ENCODE measurements at regions not wholly inside any gene's neighbourhood (a gene's known extent, or its start where the extent isn't known, plus 50 kb on each side); places are given as distances from the start of the nearest gene placed in this dataset.

DNA sequence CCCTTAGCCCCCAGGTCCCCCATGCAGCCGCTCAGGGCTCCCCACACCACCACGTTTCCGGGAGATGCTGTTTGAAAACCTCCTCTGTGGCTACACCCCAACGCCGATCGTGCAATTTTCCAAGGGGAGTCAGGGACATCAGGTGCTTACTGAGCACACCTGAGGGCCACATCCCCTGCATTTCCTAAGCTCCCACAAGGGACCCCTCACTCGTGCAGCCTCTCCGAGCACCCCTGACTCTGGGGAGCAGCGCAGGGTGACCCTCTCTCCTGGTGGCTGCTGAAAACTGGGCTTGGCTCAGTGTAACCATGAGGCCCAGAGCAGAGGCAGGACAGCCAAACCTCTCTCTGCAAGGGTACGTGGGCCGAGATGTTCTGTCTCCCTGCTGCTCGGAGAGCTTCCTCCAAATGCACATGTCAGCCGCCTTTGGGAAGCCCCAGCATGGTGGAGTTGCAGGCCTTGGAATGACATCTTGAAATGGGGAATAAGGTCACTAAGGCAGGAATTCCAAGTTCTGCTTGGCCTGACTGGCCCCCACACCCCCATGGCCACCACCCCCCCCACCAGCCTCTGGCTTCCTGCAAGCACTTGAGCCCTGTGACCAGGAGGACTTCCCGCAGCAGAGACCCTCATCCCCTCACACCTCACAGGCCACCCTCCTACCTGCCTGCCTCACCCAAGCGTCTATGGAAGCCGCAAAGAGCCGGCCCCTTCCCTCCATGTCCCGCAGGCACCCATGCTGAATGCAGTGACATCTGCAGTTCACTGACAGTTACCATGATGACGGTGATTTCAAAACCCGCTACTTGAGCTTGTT is 257.4 kb downstream of the BRD1 start:
- no peaks in the 10 kb centered on the region for H3K36me3 ChIP-seq
- H3K9me3 ChIP-seq: no peaks in the 10 kb centered on the region
- no peak overlapping the region for H3K4me3 ChIP-seq
- no peaks in the 10 kb centered on the region for H3K27me3 ChIP-seq (replicated peaks; ENCODE audit: insufficient read depth)
- no peak for ATAC-seq (ENCODE audit: insufficient number of reproducible peaks, low FRiP score, low read depth)
- no peak overlapping the region for H3K27ac ChIP-seq
- TF ChIP-seq CTCF (IDR thresholded peaks at IDR 0.05): no peak
- no peak for DNase-seq (ENCODE audit: low spot score)
- H3K4me1 ChIP-seq (ENCODE audit: control insufficient read depth in 1 of 2, low read depth in 2 of 2): no peaks in the 10 kb centered on the region

- no peaks in the 10 kb centered on the region for H3K9me3 ChIP-seq
- H3K36me3 ChIP-seq: no peaks in the 10 kb centered on the region
- no peak overlapping the region for H3K27ac ChIP-seq
- DNase-seq (ENCODE audit: low spot score) (no peak), ATAC-seq (ENCODE audit: insufficient number of reproducible peaks, low FRiP score, low read depth) (no peak)
- no peaks in the 10 kb centered on the region for H3K4me1 ChIP-seq (ENCODE audit: control insufficient read depth in 1 of 2, low read depth in 2 of 2)
- TF ChIP-seq CTCF (IDR thresholded peaks at IDR 0.05): no peak
- H3K4me3 ChIP-seq: no peak overlapping the region
- H3K27me3 ChIP-seq (replicated peaks; ENCODE audit: insufficient read depth): no peaks in the 10 kb centered on the region
These were observed 258.2 kb downstream of the BRD1 start for GRCh38 chr22:49569286-49570031.

GRCh38 chr22:49568751-49569285 is 258.9 kb downstream of the BRD1 start:
- DNase-seq (ENCODE audit: low spot score) (no peak), ATAC-seq (ENCODE audit: insufficient number of reproducible peaks, low FRiP score, low read depth) (no peak)
- H3K36me3 ChIP-seq: no peaks in the 10 kb centered on the region
- no peak overlapping the region for H3K4me3 ChIP-seq
- no peaks in the 10 kb centered on the region for H3K27me3 ChIP-seq (replicated peaks; ENCODE audit: insufficient read depth)
- no peak for TF ChIP-seq CTCF (IDR thresholded peaks at IDR 0.05)
- no peak overlapping the region for H3K27ac ChIP-seq
- no peaks in the 10 kb centered on the region for H3K9me3 ChIP-seq
- H3K4me1 ChIP-seq (ENCODE audit: control insufficient read depth in 1 of 2, low read depth in 2 of 2): no peaks in the 10 kb centered on the region

DNA sequence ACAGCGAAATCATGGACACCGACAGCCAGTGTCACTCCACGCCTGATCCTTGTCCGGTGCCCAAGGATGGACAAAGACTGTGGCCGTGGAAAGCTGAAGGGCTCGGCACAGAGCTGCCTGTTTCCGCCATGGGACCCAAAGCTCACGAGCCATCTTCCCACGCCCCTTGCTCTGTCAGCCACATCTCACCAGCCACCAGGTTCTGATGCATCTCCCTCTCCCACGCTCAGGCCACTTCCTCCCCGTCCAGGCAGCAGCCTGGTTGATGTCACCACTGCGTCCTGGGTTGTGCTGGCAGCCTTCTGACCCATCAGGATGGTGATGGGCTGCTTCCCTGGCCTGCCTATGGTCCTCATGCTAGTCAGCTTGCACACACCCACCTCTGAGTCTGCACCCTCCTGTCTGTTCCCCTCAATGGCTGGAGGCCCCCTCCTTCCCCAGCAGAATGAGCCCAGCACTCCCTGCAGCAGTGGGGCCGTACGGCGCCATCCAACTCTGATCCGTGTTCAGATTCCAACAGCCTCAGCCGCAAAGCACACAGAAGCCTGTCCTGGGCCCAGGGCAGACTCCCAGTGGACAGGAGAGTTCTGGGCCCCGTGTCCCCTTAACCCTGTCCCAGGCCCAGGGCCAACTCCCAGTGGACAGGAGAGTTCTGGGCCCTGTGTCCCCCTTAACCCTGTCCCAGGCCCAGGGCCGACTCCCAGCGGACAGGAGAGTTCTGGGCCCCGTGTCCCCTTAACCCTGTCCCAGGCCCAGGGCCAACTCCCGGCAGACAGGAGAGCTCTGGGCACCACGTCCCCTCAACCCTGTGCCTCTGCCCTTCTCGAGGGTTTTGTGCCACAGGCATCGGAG is 259.5 kb downstream of the BRD1 start:
- no peak for DNase-seq (ENCODE audit: low spot score)
- Histone ChIP-seq H3K27ac (no peak overlapping the region), H3K4me3 (no peak overlapping the region), H3K27me3 (replicated peaks; ENCODE audit: insufficient read depth) (no peaks in the 10 kb centered on the region), H3K36me3 (no peaks in the 10 kb centered on the region), H3K9me3 (no peaks in the 10 kb centered on the region), H3K4me1 (ENCODE audit: control insufficient read depth in 1 of 2, low read depth in 2 of 2) (no peaks in the 10 kb centered on the region)
- no peak for ATAC-seq (ENCODE audit: insufficient number of reproducible peaks, low FRiP score, low read depth)
- TF ChIP-seq CTCF (IDR thresholded peaks at IDR 0.05): no peak
